Loucy (cell line): ENCODE measurements at regions not wholly inside any gene's neighbourhood (a gene's known extent, or its start where the extent isn't known, plus 50 kb on each side); places are given as distances from the start of the nearest gene placed in this dataset.

Experiments used
- CTCF ChIP-seq: fragments of 200-600 bp; sonication (generic); conservative IDR thresholded peaks from 2 replicates; pipeline ENCODE4 v1.5.1; 2014; ENCODE audit warnings: mild to moderate bottlenecking, antibody characterized with exemption, low read length
- EZH2phosphoT487 ChIP-seq: fragments of 200-600 bp; IDR thresholded peaks from 2 replicates; pipeline ENCODE4 v1.6.1; 2018; ENCODE audit warnings: antibody characterized with exemption, mild to moderate bottlenecking, moderate library complexity, borderline replicate concordance

- TF ChIP-seq CTCF (no peak), EZH2phosphoT487 (no peak)
Observed at GRCh38 chr18:54020156-54020745, 204.2 kb downstream of the MBD2 start.
